HepG2 (cell line): ENCODE measurements at regions not wholly inside any gene's neighbourhood (a gene's known extent, or its start where the extent isn't known, plus 50 kb on each side); places are given as distances from the start of the nearest gene placed in this dataset.
A peak's percentile ranks its signal among the peaks of the same experiment; 100 is the strongest.

Experiments
- ARNT2 ChIP-seq: sonication (generic); formaldehyde crosslinking; IDR thresholded peaks from 2 replicates; pipeline ENCODE4 v1.8.0; 2022; ENCODE audit warnings: mild to moderate bottlenecking, low read depth, missing genetic modification reagents, moderate library complexity
- CCAR2 ChIP-seq: fragments of 200-400 bp; formaldehyde crosslinking; optimal IDR thresholded peaks from 2 replicates; pipeline ENCODE3; 2018; ENCODE audit warnings: low read depth, mild to moderate bottlenecking, low read length, moderate library complexity
- CCDC6 ChIP-seq: sonication (generic); formaldehyde crosslinking; IDR thresholded peaks from 2 replicates; pipeline ENCODE4 v1.8.1; 2022; ENCODE audit warnings: mild to moderate bottlenecking, missing genetic modification reagents, moderate library complexity
- IRX3 ChIP-seq: sonication (generic); formaldehyde crosslinking; IDR thresholded peaks from 2 replicates; pipeline ENCODE4 v1.8.1; 2023; ENCODE audit warnings: mild to moderate bottlenecking, low read depth, missing genetic modification reagents, borderline replicate concordance
- MAF1 ChIP-seq: sonication (generic); formaldehyde crosslinking; IDR thresholded peaks from 2 replicates; pipeline ENCODE4 v1.5.0; 2020; ENCODE audit warnings: missing genetic modification reagents, borderline replicate concordance
- MED1 ChIP-seq: sonication (generic); formaldehyde crosslinking; IDR thresholded peaks from 2 replicates; pipeline ENCODE4 v1.4.0; 2020; ENCODE audit warnings: missing genetic modification reagents
- MTF2 ChIP-seq: sonication (generic); formaldehyde crosslinking; IDR thresholded peaks from 2 replicates; pipeline ENCODE4 v1.5.0; 2020; ENCODE audit warnings: missing genetic modification reagents, borderline replicate concordance
- NFYB ChIP-seq: sonication (generic); formaldehyde crosslinking; IDR thresholded peaks from 2 replicates; pipeline ENCODE4 v1.4.0; 2020; ENCODE audit warnings: missing genetic modification reagents
- PCBP1 ChIP-seq: fragments of 200-400 bp; formaldehyde crosslinking; IDR thresholded peaks from 2 replicates; pipeline ENCODE4 v1.6.1; 2017; ENCODE audit warnings: mild to moderate bottlenecking, low read depth, low read length, borderline replicate concordance
- ZNF10 ChIP-seq: sonication (generic); formaldehyde crosslinking; IDR thresholded peaks from 2 replicates; pipeline ENCODE4 v1.4.0; 2020; ENCODE audit warnings: mild to moderate bottlenecking, low read depth, missing genetic modification reagents, borderline replicate concordance
- ZNF20 ChIP-seq: sonication (generic); formaldehyde crosslinking; IDR thresholded peaks from 2 replicates; pipeline ENCODE4 v1.4.0; 2020; ENCODE audit warnings: mild to moderate bottlenecking, moderate library complexity, missing genetic modification reagents
- ZNF589 ChIP-seq: sonication (generic); formaldehyde crosslinking; conservative IDR thresholded peaks from 2 replicates; pipeline ENCODE4 v1.8.0; 2022; ENCODE audit warnings: mild to moderate bottlenecking, moderate library complexity, missing genetic modification reagents
- ZNF768 ChIP-seq: sonication (generic); formaldehyde crosslinking; IDR thresholded peaks from 2 replicates; pipeline ENCODE4 v1.4.0; 2020; ENCODE audit warnings: missing genetic modification reagents
- TF ChIP-seq, protein P1 (sequence below): sonication (generic); formaldehyde crosslinking; IDR thresholded peaks from 2 replicates; pipeline ENCODE4 v1.5.1; 2020; ENCODE audit warnings: mild to moderate bottlenecking, missing genetic modification reagents, moderate library complexity
- TF ChIP-seq, protein P2 (sequence below): sonication (generic); formaldehyde crosslinking; IDR thresholded peaks from 2 replicates; pipeline ENCODE4 v1.4.0; 2020; ENCODE audit warnings: missing genetic modification reagents
- TF ChIP-seq, protein P3 (sequence below): IDR thresholded peaks from 2 replicates; pipeline ENCODE4 v1.6.1; 2016; ENCODE audit warnings: mild to moderate bottlenecking, missing biosample characterization, missing genetic modification reagents
- TF ChIP-seq, protein P4 (sequence below): sonication (generic); formaldehyde crosslinking; IDR thresholded peaks from 2 replicates; pipeline ENCODE4 v1.4.0; 2020; ENCODE audit warnings: mild to moderate bottlenecking, missing genetic modification reagents

DNA sequence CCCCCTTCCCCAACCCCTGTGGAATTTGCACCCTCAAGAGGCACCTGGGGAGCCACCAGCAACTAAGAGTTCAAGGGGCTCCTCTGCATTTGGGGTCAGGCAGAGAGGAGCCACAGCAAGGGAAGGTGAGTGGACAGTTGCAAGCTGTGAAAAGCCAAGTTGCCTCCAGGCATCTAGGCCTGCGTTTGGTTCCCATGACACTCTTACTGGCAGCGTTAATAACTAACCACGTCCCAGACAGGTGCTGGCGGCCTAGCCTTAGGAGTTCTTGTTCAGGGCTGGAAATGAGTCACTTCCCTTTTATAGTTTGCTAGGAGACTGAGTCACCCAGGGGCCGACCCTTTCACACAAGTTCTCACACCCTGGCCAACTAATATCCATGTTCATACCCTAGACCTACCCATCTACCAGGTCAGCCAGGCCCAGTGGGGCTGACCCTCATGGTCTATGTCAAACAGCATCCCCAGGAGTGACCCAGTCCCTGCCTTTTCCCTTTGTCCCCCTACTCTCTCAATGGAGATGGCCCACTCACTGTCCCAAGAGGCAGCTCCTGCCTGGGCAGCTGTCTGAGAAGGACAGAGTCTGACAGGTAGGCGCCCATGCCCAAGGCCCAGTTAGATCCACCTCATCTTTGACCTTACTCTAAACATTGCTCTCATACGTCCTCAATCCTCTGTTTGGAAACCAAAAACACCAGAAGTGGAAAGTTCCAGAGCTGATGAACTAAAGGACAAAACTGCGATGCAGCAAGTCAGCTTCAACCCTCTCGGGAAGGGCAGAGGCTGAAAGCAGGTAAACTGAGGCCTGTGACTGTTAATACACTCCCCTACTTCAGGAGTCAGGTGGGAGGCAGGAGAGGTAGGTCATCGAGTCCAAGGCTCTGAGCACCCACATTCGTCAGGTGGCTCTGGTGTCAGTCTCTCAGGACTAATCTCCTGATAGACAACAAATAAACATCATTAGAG, 300.6 kb downstream of the SOX9 start (continued):
- TF ChIP-seq MTF2 (CRISPR knock-in tag): no peak
- TF ChIP-seq, protein P1, sequence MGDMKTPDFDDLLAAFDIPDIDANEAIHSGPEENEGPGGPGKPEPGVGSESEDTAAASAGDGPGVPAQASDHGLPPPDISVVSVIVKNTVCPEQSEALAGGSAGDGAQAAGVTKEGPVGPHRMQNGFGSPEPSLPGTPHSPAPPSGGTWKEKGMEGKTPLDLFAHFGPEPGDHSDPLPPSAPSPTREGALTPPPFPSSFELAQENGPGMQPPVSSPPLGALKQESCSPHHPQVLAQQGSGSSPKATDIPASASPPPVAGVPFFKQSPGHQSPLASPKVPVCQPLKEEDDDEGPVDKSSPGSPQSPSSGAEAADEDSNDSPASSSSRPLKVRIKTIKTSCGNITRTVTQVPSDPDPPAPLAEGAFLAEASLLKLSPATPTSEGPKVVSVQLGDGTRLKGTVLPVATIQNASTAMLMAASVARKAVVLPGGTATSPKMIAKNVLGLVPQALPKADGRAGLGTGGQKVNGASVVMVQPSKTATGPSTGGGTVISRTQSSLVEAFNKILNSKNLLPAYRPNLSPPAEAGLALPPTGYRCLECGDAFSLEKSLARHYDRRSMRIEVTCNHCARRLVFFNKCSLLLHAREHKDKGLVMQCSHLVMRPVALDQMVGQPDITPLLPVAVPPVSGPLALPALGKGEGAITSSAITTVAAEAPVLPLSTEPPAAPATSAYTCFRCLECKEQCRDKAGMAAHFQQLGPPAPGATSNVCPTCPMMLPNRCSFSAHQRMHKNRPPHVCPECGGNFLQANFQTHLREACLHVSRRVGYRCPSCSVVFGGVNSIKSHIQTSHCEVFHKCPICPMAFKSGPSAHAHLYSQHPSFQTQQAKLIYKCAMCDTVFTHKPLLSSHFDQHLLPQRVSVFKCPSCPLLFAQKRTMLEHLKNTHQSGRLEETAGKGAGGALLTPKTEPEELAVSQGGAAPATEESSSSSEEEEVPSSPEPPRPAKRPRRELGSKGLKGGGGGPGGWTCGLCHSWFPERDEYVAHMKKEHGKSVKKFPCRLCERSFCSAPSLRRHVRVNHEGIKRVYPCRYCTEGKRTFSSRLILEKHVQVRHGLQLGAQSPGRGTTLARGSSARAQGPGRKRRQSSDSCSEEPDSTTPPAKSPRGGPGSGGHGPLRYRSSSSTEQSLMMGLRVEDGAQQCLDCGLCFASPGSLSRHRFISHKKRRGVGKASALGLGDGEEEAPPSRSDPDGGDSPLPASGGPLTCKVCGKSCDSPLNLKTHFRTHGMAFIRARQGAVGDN (CRISPR knock-in tag): peak; percentile 96
- no peak for TF ChIP-seq IRX3
- TF ChIP-seq MED1 (CRISPR knock-in tag): peak; percentile 98
- TF ChIP-seq, protein P2, sequence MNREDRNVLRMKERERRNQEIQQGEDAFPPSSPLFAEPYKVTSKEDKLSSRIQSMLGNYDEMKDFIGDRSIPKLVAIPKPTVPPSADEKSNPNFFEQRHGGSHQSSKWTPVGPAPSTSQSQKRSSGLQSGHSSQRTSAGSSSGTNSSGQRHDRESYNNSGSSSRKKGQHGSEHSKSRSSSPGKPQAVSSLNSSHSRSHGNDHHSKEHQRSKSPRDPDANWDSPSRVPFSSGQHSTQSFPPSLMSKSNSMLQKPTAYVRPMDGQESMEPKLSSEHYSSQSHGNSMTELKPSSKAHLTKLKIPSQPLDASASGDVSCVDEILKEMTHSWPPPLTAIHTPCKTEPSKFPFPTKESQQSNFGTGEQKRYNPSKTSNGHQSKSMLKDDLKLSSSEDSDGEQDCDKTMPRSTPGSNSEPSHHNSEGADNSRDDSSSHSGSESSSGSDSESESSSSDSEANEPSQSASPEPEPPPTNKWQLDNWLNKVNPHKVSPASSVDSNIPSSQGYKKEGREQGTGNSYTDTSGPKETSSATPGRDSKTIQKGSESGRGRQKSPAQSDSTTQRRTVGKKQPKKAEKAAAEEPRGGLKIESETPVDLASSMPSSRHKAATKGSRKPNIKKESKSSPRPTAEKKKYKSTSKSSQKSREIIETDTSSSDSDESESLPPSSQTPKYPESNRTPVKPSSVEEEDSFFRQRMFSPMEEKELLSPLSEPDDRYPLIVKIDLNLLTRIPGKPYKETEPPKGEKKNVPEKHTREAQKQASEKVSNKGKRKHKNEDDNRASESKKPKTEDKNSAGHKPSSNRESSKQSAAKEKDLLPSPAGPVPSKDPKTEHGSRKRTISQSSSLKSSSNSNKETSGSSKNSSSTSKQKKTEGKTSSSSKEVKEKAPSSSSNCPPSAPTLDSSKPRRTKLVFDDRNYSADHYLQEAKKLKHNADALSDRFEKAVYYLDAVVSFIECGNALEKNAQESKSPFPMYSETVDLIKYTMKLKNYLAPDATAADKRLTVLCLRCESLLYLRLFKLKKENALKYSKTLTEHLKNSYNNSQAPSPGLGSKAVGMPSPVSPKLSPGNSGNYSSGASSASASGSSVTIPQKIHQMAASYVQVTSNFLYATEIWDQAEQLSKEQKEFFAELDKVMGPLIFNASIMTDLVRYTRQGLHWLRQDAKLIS (CRISPR knock-in tag): no peak
- TF ChIP-seq CCAR2: no peak
- peak; percentile 56; the same call in 1 of the 2 replicates for TF ChIP-seq ARNT2 (CRISPR knock-in tag)
- TF ChIP-seq ZNF768 (CRISPR knock-in tag): peak; percentile 38; the same call in 1 of the 2 replicates
- TF ChIP-seq, protein P3, sequence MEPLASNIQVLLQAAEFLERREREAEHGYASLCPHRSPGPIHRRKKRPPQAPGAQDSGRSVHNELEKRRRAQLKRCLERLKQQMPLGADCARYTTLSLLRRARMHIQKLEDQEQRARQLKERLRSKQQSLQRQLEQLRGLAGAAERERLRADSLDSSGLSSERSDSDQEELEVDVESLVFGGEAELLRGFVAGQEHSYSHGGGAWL (CRISPR knock-in tag): peak; percentile 53; the same call in 1 of the 2 replicates
- TF ChIP-seq ZNF10 (CRISPR knock-in tag): no peak
- peak; percentile 89 for TF ChIP-seq CCDC6
- no peak for TF ChIP-seq PCBP1
- TF ChIP-seq, protein P4, sequence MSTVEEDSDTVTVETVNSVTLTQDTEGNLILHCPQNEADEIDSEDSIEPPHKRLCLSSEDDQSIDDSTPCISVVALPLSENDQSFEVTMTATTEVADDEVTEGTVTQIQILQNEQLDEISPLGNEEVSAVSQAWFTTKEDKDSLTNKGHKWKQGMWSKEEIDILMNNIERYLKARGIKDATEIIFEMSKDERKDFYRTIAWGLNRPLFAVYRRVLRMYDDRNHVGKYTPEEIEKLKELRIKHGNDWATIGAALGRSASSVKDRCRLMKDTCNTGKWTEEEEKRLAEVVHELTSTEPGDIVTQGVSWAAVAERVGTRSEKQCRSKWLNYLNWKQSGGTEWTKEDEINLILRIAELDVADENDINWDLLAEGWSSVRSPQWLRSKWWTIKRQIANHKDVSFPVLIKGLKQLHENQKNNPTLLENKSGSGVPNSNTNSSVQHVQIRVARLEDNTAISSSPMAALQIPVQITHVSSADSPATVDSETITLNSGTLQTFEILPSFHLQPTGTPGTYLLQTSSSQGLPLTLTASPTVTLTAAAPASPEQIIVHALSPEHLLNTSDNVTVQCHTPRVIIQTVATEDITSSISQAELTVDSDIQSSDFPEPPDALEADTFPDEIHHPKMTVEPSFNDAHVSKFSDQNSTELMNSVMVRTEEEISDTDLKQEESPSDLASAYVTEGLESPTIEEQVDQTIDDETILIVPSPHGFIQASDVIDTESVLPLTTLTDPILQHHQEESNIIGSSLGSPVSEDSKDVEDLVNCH (CRISPR knock-in tag): no peak
- TF ChIP-seq ZNF20 (CRISPR knock-in tag): no peak
- TF ChIP-seq ZNF589 (CRISPR knock-in tag): no peak
- no peak for TF ChIP-seq MAF1
- 0 out of 2 replicates have a peak, but pooled peaks have one; percentile 20 for TF ChIP-seq NFYB (CRISPR knock-in tag)
